ENCODE measurements at regions not wholly inside any gene's neighbourhood (a gene's known extent, or its start where the extent isn't known, plus 50 kb on each side); places are given as distances from the start of the nearest gene placed in this dataset.

- H3K4me3 ChIP-seq (replicated peaks; ENCODE audit: low read depth, low read length), result no peak overlapping the region
- DNase-seq (ENCODE audit: extremely low read depth, low read depth), result no peak
- TF ChIP-seq CTCF (IDR thresholded peaks at IDR 0.05; ENCODE audit: low read depth, low read length, missing control alignments), result no peak
Measured at GRCh38 chr5:113689647-113690046, 176.2 kb downstream of the YTHDC2 start.

- DNase-seq (ENCODE audit: extremely low read depth, low read depth), result no peak
- no peak overlapping the region for H3K4me3 ChIP-seq (replicated peaks; ENCODE audit: low read depth, low read length)
- TF ChIP-seq CTCF (IDR thresholded peaks at IDR 0.05; ENCODE audit: low read depth, low read length, missing control alignments), result no peak
Measured at GRCh38 chr5:113692466-113692865, 179.0 kb downstream of the YTHDC2 start.

- no peak for TF ChIP-seq CTCF (IDR thresholded peaks at IDR 0.05; ENCODE audit: low read depth, low read length, missing control alignments)
- DNase-seq (ENCODE audit: extremely low read depth, low read depth), result no peak
- H3K4me3 ChIP-seq (replicated peaks; ENCODE audit: low read depth, low read length), result no peak overlapping the region
Measured at GRCh38 chr5:113692891-113693457, 179.5 kb downstream of the YTHDC2 start.

GRCh38 chr5:113693701-113694100 lies 180.2 kb downstream of the YTHDC2 start:
- DNase-seq (ENCODE audit: extremely low read depth, low read depth), result no peak
- no peak overlapping the region for H3K4me3 ChIP-seq (replicated peaks; ENCODE audit: low read depth, low read length)
- no peak for TF ChIP-seq CTCF (IDR thresholded peaks at IDR 0.05; ENCODE audit: low read depth, low read length, missing control alignments)

- no peak for TF ChIP-seq CTCF (IDR thresholded peaks at IDR 0.05; ENCODE audit: low read depth, low read length, missing control alignments)
- no peak for DNase-seq (ENCODE audit: extremely low read depth, low read depth)
Measured at GRCh38 chr5:113694576-113694975, 181.1 kb downstream of the YTHDC2 start.

GRCh38 chr5:113703266-113703665 lies 189.8 kb downstream of the YTHDC2 start:
- H3K4me3 ChIP-seq (replicated peaks; ENCODE audit: low read depth, low read length), result no peak overlapping the region
- no peak for DNase-seq (ENCODE audit: extremely low read depth, low read depth)
- no peak for TF ChIP-seq CTCF (IDR thresholded peaks at IDR 0.05; ENCODE audit: low read depth, low read length, missing control alignments)

More at GRCh38 chr5:113694576-113694975, 181.1 kb downstream of the YTHDC2 start:
- no peak overlapping the region for H3K4me3 ChIP-seq (replicated peaks; ENCODE audit: low read depth, low read length)

GRCh38 chr5:113705657-113706056 lies 192.2 kb downstream of the YTHDC2 start:
- DNase-seq (ENCODE audit: extremely low read depth, low read depth), result no peak
- no peak for TF ChIP-seq CTCF (IDR thresholded peaks at IDR 0.05; ENCODE audit: low read depth, low read length, missing control alignments)
- no peak overlapping the region for H3K4me3 ChIP-seq (replicated peaks; ENCODE audit: low read depth, low read length)

Data from HFF-Myc (cell line).